NB4 (cell line): ENCODE measurements at regions not wholly inside any gene's neighbourhood (a gene's known extent, or its start where the extent isn't known, plus 50 kb on each side); places are given as distances from the start of the nearest gene placed in this dataset.

Experiments used
- CTCF ChIP-seq: IDR thresholded peaks from one replicate; pipeline ENCODE4 v1.5.1; 2012; ENCODE audit warnings: low read depth, low read length
- POLR2A ChIP-seq: IDR thresholded peaks from 2 replicates; pipeline ENCODE4 v1.6.1; 2011; ENCODE audit warnings: mild to moderate bottlenecking; ENCODE audit not compliant: insufficient read length; ENCODE audit errors: extremely low read depth

GRCh38 chr9:29183971-29184370 is 1610.7 kb upstream of the C9orf72 start:
- TF ChIP-seq CTCF (no peak), POLR2A (no peak)
